ENCODE measurements at regions not wholly inside any gene's neighbourhood (a gene's known extent, or its start where the extent isn't known, plus 50 kb on each side); places are given as distances from the start of the nearest gene placed in this dataset.

- TF ChIP-seq REST (IDR thresholded peaks at IDR 0.05; ENCODE audit: insufficient read depth in 1 of 2, low read depth in 2 of 2, low read length in 2 of 2): no peak
- TF ChIP-seq TAF1 (IDR thresholded peaks at IDR 0.05; ENCODE audit: borderline replicate concordance, insufficient read depth, low read length): no peak
- no peak for TF ChIP-seq SIN3A (IDR thresholded peaks at IDR 0.05; ENCODE audit: borderline replicate concordance, insufficient read depth, low read length)
These were observed 376.3 kb upstream of the ZNF462 start for GRCh38 chr9:106486685-106487084.

- no peak for TF ChIP-seq POLR2AphosphoS5 (IDR thresholded peaks at IDR 0.05; ENCODE audit: low read depth, low read length)
- TF ChIP-seq SIN3A (IDR thresholded peaks at IDR 0.05; ENCODE audit: borderline replicate concordance, insufficient read depth, low read length): no peak
- TF ChIP-seq FOXP2 (optimal IDR thresholded peaks at IDR 0.05; ENCODE audit: borderline replicate concordance, extremely low read depth, extremely low read length, insufficient read depth): no peak
These were observed 375.7 kb upstream of the ZNF462 start for GRCh38 chr9:106487266-106487665.

GRCh38 chr9:106500171-106500570 is 362.8 kb upstream of the ZNF462 start:
- TF ChIP-seq SIN3A (IDR thresholded peaks at IDR 0.05; ENCODE audit: borderline replicate concordance, insufficient read depth, low read length): no peak
- no peak for TF ChIP-seq REST (IDR thresholded peaks at IDR 0.05; ENCODE audit: insufficient read depth in 1 of 2, low read depth in 2 of 2, low read length in 2 of 2)
- TF ChIP-seq FOXP2 (optimal IDR thresholded peaks at IDR 0.05; ENCODE audit: borderline replicate concordance, extremely low read depth, extremely low read length, insufficient read depth): no peak

GRCh38 chr9:106502930-106503329 is 360.0 kb upstream of the ZNF462 start:
- no peak for TF ChIP-seq REST (IDR thresholded peaks at IDR 0.05; ENCODE audit: insufficient read depth in 1 of 2, low read depth in 2 of 2, low read length in 2 of 2)
- TF ChIP-seq TAF1 (IDR thresholded peaks at IDR 0.05; ENCODE audit: borderline replicate concordance, insufficient read depth, low read length): no peak
- no peak for TF ChIP-seq SIN3A (IDR thresholded peaks at IDR 0.05; ENCODE audit: borderline replicate concordance, insufficient read depth, low read length)
- TF ChIP-seq POLR2AphosphoS5 (IDR thresholded peaks at IDR 0.05; ENCODE audit: low read depth, low read length): no peak
- TF ChIP-seq FOXP2 (optimal IDR thresholded peaks at IDR 0.05; ENCODE audit: borderline replicate concordance, extremely low read depth, extremely low read length, insufficient read depth): no peak

- TF ChIP-seq FOXP2 (optimal IDR thresholded peaks at IDR 0.05; ENCODE audit: borderline replicate concordance, extremely low read depth, extremely low read length, insufficient read depth) (no peak), SIN3A (IDR thresholded peaks at IDR 0.05; ENCODE audit: borderline replicate concordance, insufficient read depth, low read length) (no peak), POLR2AphosphoS5 (IDR thresholded peaks at IDR 0.05; ENCODE audit: low read depth, low read length) (no peak), TAF1 (IDR thresholded peaks at IDR 0.05; ENCODE audit: borderline replicate concordance, insufficient read depth, low read length) (no peak), REST (IDR thresholded peaks at IDR 0.05; ENCODE audit: insufficient read depth in 1 of 2, low read depth in 2 of 2, low read length in 2 of 2) (no peak)
These were observed 359.2 kb upstream of the ZNF462 start for GRCh38 chr9:106503759-106504158.

Measured in PFSK-1 (cell line).